B cell (primary cell): ENCODE measurements at regions not wholly inside any gene's neighbourhood (a gene's known extent, or its start where the extent isn't known, plus 50 kb on each side); places are given as distances from the start of the nearest gene placed in this dataset.

Source experiments
- ATAC-seq: fragments of 200-7000 bp; cut with Tn5 transposase; one replicate; pipeline ENCODE4 v1.10.0; 2021; ENCODE audit warnings: low read depth, mild to moderate bottlenecking, moderate number of reproducible peaks, moderate library complexity
- CTCF ChIA-PET: fragments of 350-600 bp; sonication (Branson Sonifier 250); formaldehyde crosslinking; loops from one replicate; lab custom pipeline; 2021; ENCODE audit warnings: antibody characterized with exemption, inconsistent platforms; lab: Charles Lee
- POLR2A ChIA-PET: fragments of 350-600 bp; sonication (Branson Sonifier 250); formaldehyde crosslinking; loops from one replicate; lab custom pipeline; 2021; ENCODE audit warnings: antibody characterized with exemption; lab: Charles Lee
- DNase-seq: peaks from one replicate; pipeline ENCODE4 v3.0.0; 2013
- H2AFZ ChIP-seq: 2 replicates; pipeline ENCODE4 v1.6.1; 2012; ENCODE audit warnings: mild to moderate bottlenecking, low read depth, low read length; ENCODE audit not compliant: insufficient read depth, poor library complexity, severe bottlenecking
- H3K27ac ChIP-seq, 2 donors: 1 replicate in 1 of 2; 2 replicates in 1 of 2; pipeline ENCODE4 v1.5.1; 2012 to 2013; ENCODE audit warnings: low read length in 2 of 2, mild to moderate bottlenecking in 2 of 2, moderate library complexity in 1 of 2
- H3K27me3 ChIP-seq, 4 experiments: fragments of 200-600 bp in 1 of 4; sonication (generic) in 1 of 4; replicated peaks in 1 of 4; 1 replicate in 2 of 4; 2 replicates in 2 of 4; pipeline versions ENCODE4 v1.6.1 to v1.7.0; 2013 to 2016; ENCODE audit warnings: low read length in 3 of 4, mild to moderate bottlenecking in 2 of 4, mixed read lengths in 1 of 4, moderate library complexity in 1 of 4; ENCODE audit not compliant: insufficient read depth in 4 of 4, control insufficient read depth in 3 of 4; ENCODE audit errors: control extremely low read depth in 1 of 4
- H3K36me3 ChIP-seq, 2 experiments: replicated peaks in 1 of 2; 1 replicate in 1 of 2; 2 replicates in 1 of 2; pipeline versions ENCODE4 v1.6.1 to v1.7.1; 2013; ENCODE audit warnings: low read length in 1 of 2; ENCODE audit not compliant: insufficient read depth in 2 of 2, control insufficient read depth in 1 of 2; ENCODE audit errors: control extremely low read depth in 1 of 2, extremely low read depth in 1 of 2
- H3K4me1 ChIP-seq, 2 donors: fragments of 200-600 bp in 1 of 2; sonication (generic) in 1 of 2; 1 replicate in 1 of 2; 2 replicates in 1 of 2; pipeline versions ENCODE4 v1.5.1 to v1.6.1; 2013 to 2017; ENCODE audit warnings: low read length in 2 of 2; ENCODE audit not compliant: control insufficient read depth in 2 of 2, insufficient read depth in 2 of 2
- H3K4me2 ChIP-seq: replicated peaks from 2 replicates; pipeline ENCODE3; 2012; ENCODE audit warnings: mild to moderate bottlenecking, low read depth, low read length; ENCODE audit not compliant: poor library complexity, severe bottlenecking
- H3K4me3 ChIP-seq, 5 experiments: fragments of 200-600 bp in 1 of 5; sonication (generic) in 1 of 5; 1 replicate in 3 of 5; 2 replicates in 2 of 5; pipeline versions ENCODE4 v1.5.1 to v1.7.0; 2011 to 2016; ENCODE audit warnings: low read length in 4 of 5, mild to moderate bottlenecking in 4 of 5, low read depth in 2 of 5, control low read depth in 1 of 5, moderate library complexity in 1 of 5; ENCODE audit not compliant: insufficient read depth in 1 of 5; ENCODE audit errors: control extremely low read depth in 1 of 5, extremely low read depth in 1 of 5
- H3K79me2 ChIP-seq: fragments of 200-600 bp; sonication (generic); one replicate; pipeline ENCODE4 v1.6.0; 2016; ENCODE audit warnings: low read length; ENCODE audit not compliant: control insufficient read depth, insufficient read depth
- H3K9ac ChIP-seq: fragments of 200-600 bp; sonication (generic); 2 replicates; pipeline ENCODE4 v1.6.1; 2017; ENCODE audit warnings: mild to moderate bottlenecking, low read length, moderate library complexity
- H3K9me3 ChIP-seq, 3 donors: one replicate each; pipeline versions ENCODE4 v1.6.1 to v1.7.1; 2013; ENCODE audit warnings: low read length in 2 of 3; ENCODE audit not compliant: control insufficient read depth in 2 of 3, insufficient read depth in 1 of 3; ENCODE audit errors: control extremely low read depth in 1 of 3
- H4K20me1 ChIP-seq: 2 replicates; pipeline ENCODE4 v1.6.0; 2012; ENCODE audit warnings: mild to moderate bottlenecking, low read length; ENCODE audit not compliant: insufficient read depth, control insufficient read depth, poor library complexity, severe bottlenecking
- H3K27ac Mint-ChIP-seq: one replicate; pipeline ENCODE4 v1.8.0; 2021; ENCODE audit warnings: mixed read lengths
- H3K27me3 Mint-ChIP-seq: one replicate; pipeline ENCODE4 v1.8.0; 2021; ENCODE audit warnings: mixed read lengths
- H3K4me1 Mint-ChIP-seq: one replicate; pipeline ENCODE4 v1.8.0; 2021; ENCODE audit warnings: mixed read lengths
- H3K4me3 Mint-ChIP-seq: one replicate; pipeline ENCODE4 v1.8.0; 2021; ENCODE audit warnings: mixed read lengths
- H3K9me3 Mint-ChIP-seq: one replicate; pipeline ENCODE4 v1.8.0; 2022; ENCODE audit warnings: mixed read lengths; ENCODE audit not compliant: insufficient read depth
- CTCF ChIP-seq: fragments of 200-600 bp; IDR thresholded peaks from one replicate; pipeline ENCODE4 v1.8.0; 2022; ENCODE audit warnings: antibody characterized with exemption, mild to moderate bottlenecking
- EZH2 ChIP-seq: IDR thresholded peaks from 2 replicates; pipeline ENCODE4 v1.6.1; 2012; ENCODE audit warnings: borderline replicate concordance, low read depth, mild to moderate bottlenecking, moderate library complexity, low read length; ENCODE audit not compliant: insufficient read depth, poor library complexity, severe bottlenecking
- WGBS: methylation state at CpG from one replicate; pipeline ENCODE4 v1.1.5; 2013; ENCODE audit warnings: missing lambda C conversion rate; ENCODE audit not compliant: insufficient coverage; 5-methylcytosine and 5-hydroxymethylcytosine counted together
- intact Hi-C: fragments of 100-400 bp; cut with micrococcal nuclease; formaldehyde crosslinking; loops from one replicate; pipeline ENCODE4 v1.10.0; 2022

DNA sequence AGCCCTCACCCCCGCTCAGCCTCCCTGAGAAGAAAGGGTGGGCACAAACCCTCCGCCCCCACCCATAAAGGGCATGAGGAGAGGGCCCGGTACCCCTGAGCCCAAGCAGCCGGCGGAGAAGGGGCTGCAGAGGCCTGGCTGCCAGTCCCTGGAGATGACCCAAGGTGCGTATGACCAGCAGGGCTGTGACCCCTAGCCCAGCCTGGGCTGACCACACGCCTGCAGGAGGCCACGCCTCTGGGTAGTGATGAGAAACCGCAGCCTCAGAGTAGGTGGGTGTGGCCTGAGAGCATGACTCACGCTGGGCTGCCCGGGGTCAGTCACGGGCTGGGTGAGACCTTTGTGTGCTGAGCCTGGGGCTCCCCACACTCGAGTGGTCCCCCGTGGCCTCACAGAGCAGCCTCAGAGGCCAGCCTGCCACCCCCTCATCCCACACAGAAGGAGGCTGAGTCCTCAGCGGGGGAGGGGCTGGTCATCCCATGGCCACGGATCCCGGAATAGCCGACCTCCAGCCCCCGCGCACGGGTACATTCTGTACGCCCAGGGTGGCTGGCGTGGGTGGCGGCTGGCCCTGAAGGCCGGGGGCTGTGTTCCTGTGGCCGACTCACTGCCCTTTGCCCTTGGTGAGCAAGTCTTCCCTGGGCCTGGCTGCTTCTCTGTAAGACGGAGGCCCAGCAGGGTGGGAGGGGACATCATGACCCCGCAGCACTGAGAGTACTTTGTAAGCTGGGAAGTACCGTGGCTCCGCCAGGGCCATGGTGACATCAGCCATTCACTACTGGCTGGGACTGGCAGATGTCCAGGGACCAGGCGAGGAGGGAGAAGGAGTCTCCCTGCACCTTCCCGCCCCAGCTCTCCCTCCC lies 110.8 kb upstream of the OTOS start:
- H3K27me3 Mint-ChIP-seq, result peaks cover 3% of the 10 kb centered on the region
- H2AFZ ChIP-seq, result no peak overlapping the region
- ATAC-seq (no peak), DNase-seq (no peak)
- no peaks in the 10 kb centered on the region for H3K4me1 ChIP-seq
- no peaks in the 10 kb centered on the region for H3K36me3 ChIP-seq
- H3K27ac ChIP-seq, result no peak overlapping the region
- POLR2A ChIA-PET, result no interaction called here
- 72% methylated on average over 28 of the region's 32 CpGs for WGBS
- H3K79me2 ChIP-seq, result no peaks in the 10 kb centered on the region
- no peak overlapping the region for H3K27ac Mint-ChIP-seq
- H3K9me3 ChIP-seq, result peaks cover 0 to 7% (median 0%) of the 10 kb centered on the region in 3 donors
- TF ChIP-seq CTCF, result no peak
- no peak for TF ChIP-seq EZH2
- H3K4me1 Mint-ChIP-seq, result no peaks in the 10 kb centered on the region
- no peak overlapping the region for H3K4me3 Mint-ChIP-seq
- no peaks in the 10 kb centered on the region for H3K9me3 Mint-ChIP-seq
- no peak overlapping the region for H3K9ac ChIP-seq
- intact Hi-C loops, result no loop called here
- H3K4me3 ChIP-seq, result no peak overlapping the region
- no peaks in the 10 kb centered on the region for H4K20me1 ChIP-seq
- CTCF ChIA-PET, result no interaction called here
- H3K27me3 ChIP-seq, result peaks cover 0 to 5% (median 0%) of the 10 kb centered on the region in 4 experiments
- no peak overlapping the region for H3K4me2 ChIP-seq

DNA sequence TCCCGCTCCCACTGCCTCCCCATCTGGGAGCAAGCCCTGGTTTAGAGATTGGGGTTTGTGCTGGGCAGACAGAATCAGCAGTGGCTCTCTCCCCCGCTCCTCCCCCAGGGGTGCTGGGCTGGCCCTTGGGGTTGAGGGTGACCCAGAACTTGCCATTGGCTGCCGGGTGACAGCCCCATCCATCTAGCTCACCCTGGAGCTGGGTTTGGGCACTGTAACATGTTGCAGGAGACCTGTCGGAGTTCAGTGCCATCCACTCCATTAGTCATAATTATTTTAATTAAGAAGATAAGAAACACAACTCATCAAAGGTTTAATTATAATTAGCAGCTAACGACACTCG lies 111.4 kb upstream of the OTOS start:
- Mint-ChIP-seq H3K4me1 (no peaks in the 10 kb centered on the region), H3K9me3 (no peaks in the 10 kb centered on the region), H3K27me3 (no peaks in the 10 kb centered on the region), H3K27ac (no peak overlapping the region), H3K4me3 (no peak overlapping the region)
- H3K9ac ChIP-seq, result no peak overlapping the region
- ATAC-seq (no peak), DNase-seq (no peak)
- no peak overlapping the region for H3K27ac ChIP-seq
- H3K36me3 ChIP-seq, result no peaks in the 10 kb centered on the region
- H4K20me1 ChIP-seq, result no peaks in the 10 kb centered on the region
- intact Hi-C loops, result no loop called here
- WGBS, result 100% methylated on average over 2 of the region's 6 CpGs
- no peak for TF ChIP-seq EZH2
- no peak for TF ChIP-seq CTCF
- no peak overlapping the region for H3K4me2 ChIP-seq
- H3K27me3 ChIP-seq, result peaks cover 0 to 2% (median 0%) of the 10 kb centered on the region in 4 experiments
- no peaks in the 10 kb centered on the region for H3K79me2 ChIP-seq
- ChIA-PET POLR2A (no interaction called here), CTCF (no interaction called here)
- H3K9me3 ChIP-seq, result peaks cover 0 to 3% (median 0%) of the 10 kb centered on the region in 3 donors
- H2AFZ ChIP-seq, result no peak overlapping the region
- no peaks in the 10 kb centered on the region for H3K4me1 ChIP-seq
- H3K4me3 ChIP-seq, result no peak overlapping the region
